ENCODE measurements at regions not wholly inside any gene's neighbourhood (a gene's known extent, or its start where the extent isn't known, plus 50 kb on each side); places are given as distances from the start of the nearest gene placed in this dataset.
"Not testable (repeated sequence)": the region's sequence is repeated elsewhere in the genome, so short reads cannot be mapped to it uniquely, and the experiment has no call there.

- H3K18ac ChIP-seq (ENCODE audit: low read length); H3K27ac ChIP-seq (ENCODE audit: low read depth, low read length); H3K4me2 ChIP-seq (ENCODE audit: low read length); H3K79me2 ChIP-seq (ENCODE audit: control insufficient read depth, insufficient read depth, low read length, poor library complexity); H3K79me1 ChIP-seq (ENCODE audit: low read length); H2BK120ac ChIP-seq (ENCODE audit: insufficient read depth, low read length, poor library complexity); H2AK5ac ChIP-seq (ENCODE audit: low read length); H3K9me3 ChIP-seq (ENCODE audit: insufficient read depth, low read depth, low read length); H3K36me3 ChIP-seq (ENCODE audit: control insufficient read depth in 1 of 2, insufficient read depth in 2 of 2, low read length in 2 of 2); H2AFZ ChIP-seq (ENCODE audit: insufficient read depth, low read length, poor library complexity); H4K12ac ChIP-seq (ENCODE audit: low read depth, low read length); H3K4me1 ChIP-seq (ENCODE audit: control insufficient read depth in 1 of 2, insufficient read depth in 2 of 2, low read length in 2 of 2); H4K91ac ChIP-seq (ENCODE audit: low read depth, low read length); H2BK12ac ChIP-seq (ENCODE audit: low read length); H4K8ac ChIP-seq (ENCODE audit: low read depth, low read length); H3K4me3 ChIP-seq (ENCODE audit: low read depth, low read length); H3K27me3 ChIP-seq (ENCODE audit: insufficient read depth, low read length); H2BK5ac ChIP-seq (ENCODE audit: low read depth, low read length, poor library complexity); H3K14ac ChIP-seq (ENCODE audit: low read length); H3K4ac ChIP-seq (ENCODE audit: low read depth, low read length); DNase-seq; H3K9ac ChIP-seq (ENCODE audit: low read length); H3K23ac ChIP-seq (ENCODE audit: low read length): not testable (repeated sequence)
- no CpG with 5 or more reads among the region's 5 CpGs for WGBS (ENCODE audit: extremely low coverage, insufficient coverage, insufficient read length)
Measured at GRCh38 chrX:129255516-129255915, 267.8 kb downstream of the SMARCA1 start.

DNA sequence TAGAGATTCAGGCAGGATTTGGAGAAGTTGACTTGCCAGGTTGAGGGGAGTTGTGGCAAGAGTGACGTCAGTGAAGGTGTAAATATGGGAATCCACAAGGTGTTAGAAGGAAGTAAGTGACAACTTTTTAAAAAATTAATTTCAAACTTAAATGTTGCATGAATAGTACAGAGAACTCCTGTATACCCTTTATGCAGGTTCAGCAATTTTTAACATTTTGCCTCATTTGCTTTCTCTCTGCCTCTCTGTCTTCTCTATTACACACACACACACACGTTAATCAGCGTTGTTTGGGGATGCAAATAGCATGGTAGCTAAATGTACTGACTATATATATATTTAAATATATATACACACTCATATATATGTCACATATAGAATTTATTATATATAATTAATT lies 273.7 kb downstream of the SMARCA1 start:
- Histone ChIP-seq H4K8ac (ENCODE audit: low read depth, low read length) (no peak overlapping the region), H3K9me3 (ENCODE audit: insufficient read depth, low read depth, low read length) (no peaks in the 10 kb centered on the region), H3K18ac (ENCODE audit: low read length) (no peak overlapping the region), H4K12ac (ENCODE audit: low read depth, low read length) (no peak overlapping the region), H2BK12ac (ENCODE audit: low read length) (no peak overlapping the region), H3K23ac (ENCODE audit: low read length) (no peak overlapping the region), H2AK5ac (ENCODE audit: low read length) (no peak overlapping the region), H3K4me3 (ENCODE audit: low read depth, low read length) (no peak overlapping the region), H2AFZ (ENCODE audit: insufficient read depth, low read length, poor library complexity) (no peak overlapping the region), H3K79me2 (ENCODE audit: control insufficient read depth, insufficient read depth, low read length, poor library complexity) (no peaks in the 10 kb centered on the region), H3K27me3 (ENCODE audit: insufficient read depth, low read length) (no peaks in the 10 kb centered on the region), H3K4me1 (ENCODE audit: control insufficient read depth in 1 of 2, insufficient read depth in 2 of 2, low read length in 2 of 2) (no peaks in the 10 kb centered on the region), H3K36me3 (ENCODE audit: control insufficient read depth in 1 of 2, insufficient read depth in 2 of 2, low read length in 2 of 2) (no peaks in the 10 kb centered on the region), H3K27ac (ENCODE audit: low read depth, low read length) (no peak overlapping the region), H3K14ac (ENCODE audit: low read length) (no peak overlapping the region), H3K79me1 (ENCODE audit: low read length) (no peaks in the 10 kb centered on the region), H2BK5ac (ENCODE audit: low read depth, low read length, poor library complexity) (no peak overlapping the region), H3K4ac (ENCODE audit: low read depth, low read length) (no peak overlapping the region), H3K9ac (ENCODE audit: low read length) (no peak overlapping the region), H2BK120ac (ENCODE audit: insufficient read depth, low read length, poor library complexity) (no peak overlapping the region), H3K4me2 (ENCODE audit: low read length) (no peak overlapping the region), H4K91ac (ENCODE audit: low read depth, low read length) (no peak overlapping the region)
- no peak for DNase-seq
- no CpG with 5 or more reads among the region's 3 CpGs for WGBS (ENCODE audit: extremely low coverage, insufficient coverage, insufficient read length)

GRCh38 chrX:129247642-129248041 lies 275.6 kb downstream of the SMARCA1 start:
- H3K9ac ChIP-seq (ENCODE audit: low read length) = no peak overlapping the region

GRCh38 chrX:129239371-129239770 lies 283.9 kb downstream of the SMARCA1 start:
- H4K12ac ChIP-seq (ENCODE audit: low read depth, low read length) = no peak overlapping the region

More at GRCh38 chrX:129247642-129248041, 275.6 kb downstream of the SMARCA1 start:
- Histone ChIP-seq H2BK5ac (ENCODE audit: low read depth, low read length, poor library complexity) (no peak overlapping the region), H2AFZ (ENCODE audit: insufficient read depth, low read length, poor library complexity) (no peak overlapping the region), H3K18ac (ENCODE audit: low read length) (no peak overlapping the region), H3K27me3 (ENCODE audit: insufficient read depth, low read length) (no peaks in the 10 kb centered on the region), H4K91ac (ENCODE audit: low read depth, low read length) (no peak overlapping the region), H4K12ac (ENCODE audit: low read depth, low read length) (no peak overlapping the region), H3K4me2 (ENCODE audit: low read length) (no peak overlapping the region), H2BK12ac (ENCODE audit: low read length) (no peak overlapping the region), H3K79me2 (ENCODE audit: control insufficient read depth, insufficient read depth, low read length, poor library complexity) (no peaks in the 10 kb centered on the region), H3K27ac (ENCODE audit: low read depth, low read length) (no peak overlapping the region), H3K4ac (ENCODE audit: low read depth, low read length) (no peak overlapping the region), H3K9me3 (ENCODE audit: insufficient read depth, low read depth, low read length) (no peaks in the 10 kb centered on the region), H3K23ac (ENCODE audit: low read length) (no peak overlapping the region), H2AK5ac (ENCODE audit: low read length) (no peak overlapping the region), H3K79me1 (ENCODE audit: low read length) (no peaks in the 10 kb centered on the region), H3K36me3 (ENCODE audit: control insufficient read depth in 1 of 2, insufficient read depth in 2 of 2, low read length in 2 of 2) (no peaks in the 10 kb centered on the region), H2BK120ac (ENCODE audit: insufficient read depth, low read length, poor library complexity) (no peak overlapping the region), H3K4me1 (ENCODE audit: control insufficient read depth in 1 of 2, insufficient read depth in 2 of 2, low read length in 2 of 2) (no peaks in the 10 kb centered on the region), H3K4me3 (ENCODE audit: low read depth, low read length) (no peak overlapping the region), H4K8ac (ENCODE audit: low read depth, low read length) (no peak overlapping the region), H3K14ac (ENCODE audit: low read length) (no peak overlapping the region)
- DNase-seq = peak in 1 of 2 donors; percentile 2
- no CpG with 5 or more reads among the region's 3 CpGs for WGBS (ENCODE audit: extremely low coverage, insufficient coverage, insufficient read length)

More at GRCh38 chrX:129239371-129239770, 283.9 kb downstream of the SMARCA1 start:
- no CpG with 5 or more reads among the region's 2 CpGs for WGBS (ENCODE audit: extremely low coverage, insufficient coverage, insufficient read length)
- no peak overlapping the region for H3K4me2 ChIP-seq (ENCODE audit: low read length)
- no peaks in the 10 kb centered on the region for H3K4me1 ChIP-seq (ENCODE audit: control insufficient read depth in 1 of 2, insufficient read depth in 2 of 2, low read length in 2 of 2)
- H3K79me1 ChIP-seq (ENCODE audit: low read length) = no peaks in the 10 kb centered on the region
- no peak overlapping the region for H3K18ac ChIP-seq (ENCODE audit: low read length)
- H2AFZ ChIP-seq (ENCODE audit: insufficient read depth, low read length, poor library complexity) = no peak overlapping the region
- H2BK5ac ChIP-seq (ENCODE audit: low read depth, low read length, poor library complexity) = no peak overlapping the region
- no peak overlapping the region for H2BK120ac ChIP-seq (ENCODE audit: insufficient read depth, low read length, poor library complexity)
- H3K4ac ChIP-seq (ENCODE audit: low read depth, low read length) = no peak overlapping the region
- H3K36me3 ChIP-seq (ENCODE audit: control insufficient read depth in 1 of 2, insufficient read depth in 2 of 2, low read length in 2 of 2) = no peaks in the 10 kb centered on the region
- H4K91ac ChIP-seq (ENCODE audit: low read depth, low read length) = no peak overlapping the region
- no peaks in the 10 kb centered on the region for H3K79me2 ChIP-seq (ENCODE audit: control insufficient read depth, insufficient read depth, low read length, poor library complexity)
- no peak overlapping the region for H2AK5ac ChIP-seq (ENCODE audit: low read length)
- no peaks in the 10 kb centered on the region for H3K27me3 ChIP-seq (ENCODE audit: insufficient read depth, low read length)
- H3K9me3 ChIP-seq (ENCODE audit: insufficient read depth, low read depth, low read length) = no peaks in the 10 kb centered on the region
- no peak overlapping the region for H2BK12ac ChIP-seq (ENCODE audit: low read length)
- no peak overlapping the region for H3K23ac ChIP-seq (ENCODE audit: low read length)
- H3K4me3 ChIP-seq (ENCODE audit: low read depth, low read length) = no peak overlapping the region
- DNase-seq = no peak
- no peak overlapping the region for H4K8ac ChIP-seq (ENCODE audit: low read depth, low read length)
- H3K27ac ChIP-seq (ENCODE audit: low read depth, low read length) = no peak overlapping the region
- no peak overlapping the region for H3K14ac ChIP-seq (ENCODE audit: low read length)
- no peak overlapping the region for H3K9ac ChIP-seq (ENCODE audit: low read length)
